Left renal cortex interstitium (tissue), 4 donors: ENCODE measurements at regions not wholly inside any gene's neighbourhood (a gene's known extent, or its start where the extent isn't known, plus 50 kb on each side); places are given as distances from the start of the nearest gene placed in this dataset.

Experiments
- DNase-seq, 4 donors: peaks; one replicate each; pipeline ENCODE4 v3.0.0-alpha.2; 2013; ENCODE audit warnings: low read depth in 4 of 4, low spot score in 2 of 4, missing footprints in 1 of 4

DNA sequence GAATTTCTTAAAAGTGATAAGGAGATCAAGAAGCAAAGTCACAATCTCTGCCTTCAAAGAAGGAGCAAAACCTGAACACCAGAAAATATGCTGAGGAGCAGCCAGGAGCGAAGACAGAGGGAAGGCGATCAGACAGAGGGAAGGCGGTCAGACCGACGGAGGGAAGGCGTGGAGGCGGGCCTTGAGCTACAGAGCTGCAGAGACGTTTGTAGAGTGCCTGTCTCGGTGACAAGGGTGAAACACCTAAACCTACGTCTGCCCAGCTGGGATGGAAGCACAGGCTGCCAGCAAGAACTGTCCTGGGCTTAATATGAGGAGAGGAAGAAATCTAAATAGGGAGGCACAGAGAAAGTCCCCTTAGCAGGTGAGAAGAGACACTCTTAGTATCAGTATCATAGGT is 476.0 kb downstream of the OCA2 start:
- DNase-seq = no peak

DNA sequence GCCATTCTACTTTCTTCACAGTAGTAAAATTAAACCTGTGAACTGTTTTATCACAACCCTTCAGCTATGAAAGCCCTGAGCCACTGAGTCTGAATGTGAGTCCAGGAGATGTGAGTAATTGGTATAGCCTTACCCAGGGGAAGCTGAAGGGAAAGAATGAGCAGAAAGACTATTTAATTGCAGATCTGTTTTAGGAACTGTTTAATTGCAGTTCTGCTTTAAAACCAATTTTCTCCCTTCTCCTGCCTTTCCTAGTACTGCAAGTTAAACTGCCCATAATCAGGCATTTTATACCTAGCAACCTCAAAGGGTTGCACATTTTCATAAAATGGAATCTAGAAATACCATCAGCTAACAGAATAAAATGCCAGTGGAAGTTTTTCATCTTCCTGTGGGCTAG is 476.7 kb downstream of the OCA2 start:
- no peak for DNase-seq

DNA sequence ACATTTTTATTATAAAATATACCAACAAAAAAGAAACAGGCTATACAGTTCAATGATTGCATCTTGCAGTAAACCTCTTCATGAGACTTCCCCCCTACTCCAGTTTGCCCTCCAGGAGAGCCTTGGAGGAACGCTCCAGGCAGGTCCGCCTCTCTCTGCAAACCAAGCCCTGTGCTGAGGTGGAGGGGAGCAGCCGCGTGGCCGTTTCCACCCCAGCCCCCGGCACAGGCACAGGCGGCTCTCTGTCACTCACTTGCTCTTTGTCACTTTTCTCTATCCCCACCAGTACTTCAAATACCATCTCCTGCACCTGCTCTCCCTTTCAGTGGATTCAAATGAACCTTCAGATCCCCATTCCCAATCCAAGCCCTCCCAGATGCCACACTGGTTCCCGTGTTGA is 479.9 kb downstream of the OCA2 start:
- no peak for DNase-seq

DNA sequence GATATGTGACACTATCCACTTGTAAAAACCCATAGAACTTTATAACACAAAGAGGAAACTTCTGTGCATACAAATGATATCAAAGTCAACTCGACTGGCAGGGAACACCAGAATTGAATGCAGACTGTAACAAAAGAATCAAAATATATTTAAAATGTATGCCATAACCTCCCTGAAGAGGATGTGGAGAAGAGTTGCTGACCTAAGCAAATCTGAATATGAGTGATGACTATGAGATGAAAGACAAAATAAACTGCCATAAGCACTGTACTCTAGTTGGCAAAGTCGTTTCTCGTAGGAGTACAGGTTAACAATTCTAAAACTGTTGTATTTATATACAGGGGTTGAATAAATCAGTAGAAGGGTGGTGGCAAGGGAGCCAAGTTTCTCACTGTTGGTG is 482.1 kb downstream of the OCA2 start:
- DNase-seq = no peak

DNA sequence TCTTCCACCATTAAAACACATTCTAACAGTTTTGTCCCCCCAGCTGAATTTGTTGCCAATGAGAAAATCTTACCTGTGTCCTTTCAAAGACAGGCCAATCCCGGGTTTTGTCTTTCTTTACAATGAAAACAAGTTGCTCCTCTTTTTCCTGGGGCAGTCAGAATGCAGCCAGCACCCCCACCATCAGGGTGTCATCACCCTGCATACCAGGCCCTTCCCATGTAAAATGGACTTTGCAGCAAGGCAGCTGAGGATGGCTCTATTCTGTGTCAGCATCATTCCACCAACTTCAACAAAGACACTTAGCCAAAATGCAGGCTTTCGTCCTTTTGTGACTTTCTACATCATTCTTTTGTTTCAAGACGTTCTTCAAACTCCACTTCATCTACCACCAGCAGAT is 490.9 kb downstream of the OCA2 start:
- no peak for DNase-seq

DNA sequence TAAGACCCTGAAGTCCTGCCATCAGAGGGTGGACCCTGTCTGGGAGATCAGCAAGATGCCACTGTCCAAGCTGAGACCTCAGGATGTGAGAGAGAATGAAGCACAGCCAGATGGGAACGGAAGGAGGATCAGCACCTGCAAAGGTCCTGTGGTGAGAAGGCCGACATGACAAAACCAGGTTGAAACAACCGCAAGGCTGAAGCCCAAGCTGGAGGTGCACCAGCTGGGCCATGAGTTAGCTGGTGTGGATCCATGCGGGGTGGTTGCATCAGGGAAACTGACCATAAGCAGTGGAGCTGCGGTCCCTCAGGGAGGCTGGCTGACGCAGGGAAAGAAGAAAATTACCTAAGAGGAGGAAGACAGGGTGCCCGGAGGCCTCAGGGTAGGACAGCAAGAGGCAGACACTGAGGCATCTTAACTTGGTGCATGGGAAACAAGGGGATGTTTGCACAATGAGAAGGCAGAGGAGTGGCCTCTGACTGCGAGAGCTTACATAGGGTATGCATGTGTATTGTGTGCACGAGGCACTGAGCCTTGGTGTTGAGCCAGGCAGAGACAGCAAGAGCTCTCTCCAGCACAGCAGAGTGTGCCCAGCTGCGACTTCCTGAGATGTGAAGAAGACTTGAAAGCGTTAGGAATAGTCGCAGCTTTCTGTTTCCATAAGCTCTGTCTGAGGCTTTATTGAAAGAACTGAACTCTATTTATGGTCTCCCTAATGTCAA is 497.7 kb downstream of the OCA2 start:
- DNase-seq = no peak

DNA sequence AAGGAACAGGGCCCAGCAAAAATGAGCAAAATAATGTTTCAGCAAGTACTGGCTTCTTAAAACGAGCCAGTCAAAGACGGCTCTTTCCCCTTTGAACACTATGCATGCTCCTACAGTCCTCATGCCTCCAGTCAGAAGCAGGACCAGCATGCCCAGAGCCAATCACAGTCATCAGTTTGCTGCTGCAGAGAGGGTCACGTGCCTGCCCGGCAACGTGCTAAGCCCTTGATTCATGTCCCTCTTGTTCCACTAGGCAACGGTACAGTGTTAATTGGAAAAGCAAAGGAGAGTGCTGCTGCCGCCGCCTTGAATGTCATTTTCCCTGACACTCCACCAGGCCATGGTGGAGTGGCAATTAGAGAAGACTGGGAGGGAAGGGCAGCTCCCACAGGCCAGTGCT is 500.1 kb downstream of the OCA2 start:
- no peak for DNase-seq

DNA sequence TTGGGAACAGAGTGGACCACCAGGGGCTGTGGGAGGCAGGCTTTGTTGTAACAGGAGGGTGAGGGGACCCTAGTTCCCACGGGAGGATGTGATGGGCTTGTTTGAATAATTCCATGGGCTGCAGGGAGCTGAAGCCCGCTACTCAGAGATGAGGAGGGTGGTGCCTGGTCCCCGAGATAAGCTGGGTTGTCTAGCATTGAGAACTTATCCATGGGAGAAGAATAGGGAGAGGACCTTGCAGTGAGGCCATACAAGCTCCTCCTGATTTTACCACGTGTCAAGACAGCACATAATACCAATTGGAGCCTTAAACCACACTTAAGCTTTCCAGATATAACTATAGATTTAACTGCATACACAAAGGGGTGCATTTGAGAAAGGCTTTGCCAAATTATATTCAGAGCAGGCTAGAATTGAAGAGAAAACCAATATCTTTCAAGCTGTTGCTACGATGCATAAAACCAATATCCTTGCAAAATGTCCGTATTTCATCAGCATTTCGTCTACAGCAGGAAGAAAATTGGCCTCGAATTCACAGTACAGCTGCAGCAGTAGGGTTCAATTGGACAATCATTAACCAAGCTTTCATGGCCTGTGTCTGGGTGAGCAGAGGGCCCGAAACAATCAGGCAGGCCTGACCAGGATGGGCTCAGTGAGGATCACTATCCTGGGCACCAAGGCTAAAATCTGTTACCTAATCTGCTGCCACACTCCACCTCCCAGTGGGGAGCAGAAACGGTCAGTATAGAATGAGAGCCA is 500.7 kb downstream of the OCA2 start:
- no peak for DNase-seq

DNA sequence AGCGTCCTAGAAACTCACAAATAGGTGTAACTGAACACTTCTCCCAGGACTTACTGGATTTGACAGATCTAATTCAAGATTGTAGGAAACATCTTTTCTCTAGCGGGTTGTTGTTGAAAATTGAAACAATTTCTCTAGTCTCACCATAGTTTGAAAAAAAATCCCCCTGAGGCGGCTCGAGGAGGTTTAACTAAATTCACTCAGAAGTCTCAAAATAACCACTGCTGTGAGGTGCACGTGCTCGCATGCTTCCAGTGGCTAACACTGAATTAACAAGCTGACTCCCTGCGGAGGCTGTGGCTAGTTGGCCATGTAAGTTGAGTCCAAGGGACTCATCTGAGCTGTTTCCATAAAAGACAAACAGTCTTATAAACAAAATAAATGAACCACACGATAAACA is 503.9 kb downstream of the OCA2 start:
- no peak for DNase-seq

DNA sequence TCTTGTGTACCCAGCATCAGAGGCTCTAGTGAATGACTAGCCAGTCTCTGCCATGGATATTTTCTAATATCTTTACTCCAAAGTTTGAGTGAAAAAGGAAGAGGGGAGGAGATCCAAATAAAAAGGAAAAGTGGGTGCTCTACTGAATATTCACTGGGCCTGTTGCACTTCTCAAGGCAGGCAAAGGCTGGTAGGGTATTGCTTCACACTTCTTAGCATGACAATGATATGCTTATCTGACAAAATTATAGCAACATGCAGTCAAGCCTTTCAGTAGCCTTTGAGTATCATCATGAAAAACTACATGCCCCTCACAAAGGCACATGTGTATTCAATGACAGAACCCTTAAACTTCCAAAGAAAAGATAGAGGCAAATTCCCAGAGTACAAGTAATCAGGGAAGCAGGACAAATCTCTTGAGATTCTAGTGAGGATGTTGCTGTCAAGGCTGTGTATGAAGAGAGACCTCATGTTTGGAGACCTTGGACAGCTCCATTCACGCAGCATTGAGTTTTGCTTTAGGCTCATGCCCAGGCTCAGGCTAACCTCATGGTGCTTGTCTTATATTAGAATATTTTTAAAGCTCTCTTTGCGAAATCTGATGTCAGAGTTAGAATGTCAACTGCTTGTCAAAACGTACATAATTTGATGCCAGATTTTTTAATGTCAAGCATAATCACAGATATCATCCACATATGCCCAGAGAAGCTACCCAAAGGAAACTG is 506.9 kb downstream of the OCA2 start:
- peak in 1 of 4 donors; percentile 8 for DNase-seq
